ENCODE measurements at regions not wholly inside any gene's neighbourhood (a gene's known extent, or its start where the extent isn't known, plus 50 kb on each side); places are given as distances from the start of the nearest gene placed in this dataset.
"Not testable (repeated sequence)": the region's sequence is repeated elsewhere in the genome, so short reads cannot be mapped to it uniquely, and the experiment has no call there.

DNA sequence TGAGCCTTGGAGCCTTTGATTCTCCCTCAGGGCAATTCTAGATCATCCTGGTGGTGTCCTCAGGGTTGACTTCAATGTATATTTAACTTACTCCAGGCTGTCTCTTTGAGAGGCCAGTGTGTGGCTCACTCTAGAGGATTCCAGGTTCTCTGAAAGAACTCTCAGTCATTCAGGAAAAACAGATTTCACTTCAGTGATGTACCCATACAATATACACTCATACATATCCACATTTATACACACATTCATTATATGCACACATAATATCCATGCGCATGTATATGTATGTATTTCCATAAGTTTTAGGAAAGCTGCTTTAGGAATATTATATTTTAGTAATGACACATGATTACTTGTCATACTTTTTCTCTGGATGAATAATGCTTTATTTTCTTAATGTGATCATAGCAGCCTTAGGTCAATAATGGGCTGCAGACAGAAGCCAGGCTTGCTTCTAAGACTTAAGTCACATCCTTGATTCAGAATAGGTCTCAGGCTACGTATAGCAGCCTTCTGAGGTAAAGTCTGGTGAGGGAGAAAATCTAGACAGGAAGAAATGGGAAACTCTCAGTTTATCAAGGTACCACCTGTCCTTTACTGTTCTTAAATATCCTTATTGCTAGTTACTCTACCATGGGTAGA is 397.0 kb downstream of the GPAT3 start:
- H3K27ac Mint-ChIP-seq: no peak overlapping the region
- H3K4me3 Mint-ChIP-seq: no peak overlapping the region
- ATAC-seq (replicated peaks): no peak
- no peaks in the 10 kb centered on the region for H3K4me1 Mint-ChIP-seq (ENCODE audit: low read depth in 2 of 2)
- H3K9me3 Mint-ChIP-seq: peaks cover 0 to 2% of the 10 kb centered on the region in 2 donors
- DNase-seq: no peak
- H3K27me3 Mint-ChIP-seq: no peaks in the 10 kb centered on the region
- no peaks in the 10 kb centered on the region for H3K36me3 Mint-ChIP-seq (ENCODE audit: insufficient read depth)

DNA sequence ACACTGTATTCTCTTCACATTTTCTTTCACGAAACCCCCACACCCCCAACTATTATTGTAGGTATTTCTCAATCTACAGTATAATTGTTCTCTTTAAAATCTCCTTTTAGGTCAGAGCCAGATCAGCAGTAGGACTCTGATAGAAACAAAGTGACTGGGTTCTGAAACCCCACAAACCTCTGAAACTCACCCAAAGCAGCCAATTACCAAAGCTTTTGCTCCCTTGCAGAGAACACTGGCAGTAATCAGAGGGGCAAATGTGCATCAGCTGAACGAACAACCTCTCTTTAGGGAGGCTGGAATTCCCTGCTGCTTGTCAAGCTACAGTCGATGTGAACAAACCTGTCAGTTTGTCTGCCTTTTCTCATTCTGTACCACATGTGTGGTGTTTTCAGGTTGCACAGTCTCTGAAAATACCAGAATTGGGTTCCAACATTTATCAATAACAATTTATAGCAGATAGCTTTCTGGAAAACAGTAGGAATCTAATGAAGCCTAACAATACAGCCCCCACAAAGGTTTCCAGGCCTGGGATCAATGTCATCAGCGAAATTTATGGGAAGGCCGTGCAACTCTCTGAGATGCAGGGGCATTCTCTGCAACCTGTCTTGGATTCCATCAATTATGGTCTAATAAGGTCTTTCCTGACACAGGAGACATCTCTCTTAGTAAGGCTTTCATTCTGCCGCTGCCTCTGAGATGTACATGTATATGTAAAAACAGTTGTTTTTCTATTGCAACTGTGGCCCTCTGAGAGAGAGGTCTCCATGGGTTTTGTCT is 395.9 kb downstream of the GPAT3 start:
- DNase-seq: no peak
- ATAC-seq (replicated peaks): no peak
- no peaks in the 10 kb centered on the region for H3K36me3 Mint-ChIP-seq (ENCODE audit: insufficient read depth)
- H3K27me3 Mint-ChIP-seq: no peaks in the 10 kb centered on the region
- no peak overlapping the region for H3K4me3 Mint-ChIP-seq
- H3K4me1 Mint-ChIP-seq (ENCODE audit: low read depth in 2 of 2): no peaks in the 10 kb centered on the region
- H3K9me3 Mint-ChIP-seq: peaks cover 0 to 2% of the 10 kb centered on the region in 2 donors
- H3K27ac Mint-ChIP-seq: no peak overlapping the region

- Mint-ChIP-seq H3K4me1 (ENCODE audit: low read depth in 2 of 2) (no peaks in the 10 kb centered on the region), H3K36me3 (ENCODE audit: insufficient read depth) (no peaks in the 10 kb centered on the region), H3K9me3 (peaks cover 0 to 2% of the 10 kb centered on the region in 2 donors), H3K4me3 (no peak overlapping the region), H3K27me3 (no peaks in the 10 kb centered on the region), H3K27ac (no peak overlapping the region)
- ATAC-seq (replicated peaks): no peak
- no peak for DNase-seq
These were observed 393.6 kb downstream of the GPAT3 start for GRCh38 chr4:83929550-83929949.

DNA sequence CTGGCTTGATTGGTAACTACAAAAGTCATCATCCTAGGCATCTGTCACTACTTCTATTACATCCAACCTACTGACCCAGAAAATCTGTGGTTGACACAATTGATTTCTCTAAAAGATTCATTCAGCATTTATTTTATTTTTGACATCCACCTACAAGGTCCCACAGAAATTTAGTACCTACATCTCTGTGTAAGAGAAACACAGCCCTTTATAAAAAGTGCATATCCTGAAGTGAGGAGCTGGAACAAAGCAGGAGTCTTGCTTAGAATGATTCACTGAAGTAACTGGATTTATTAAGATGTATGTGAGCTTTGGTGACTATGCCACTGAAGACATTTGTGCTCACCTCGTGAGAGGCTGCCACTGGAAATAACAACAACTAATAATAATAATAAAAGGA is 391.0 kb downstream of the GPAT3 start:
- Mint-ChIP-seq H3K9me3 (no peaks in the 10 kb centered on the region), H3K4me1 (ENCODE audit: low read depth in 2 of 2) (no peaks in the 10 kb centered on the region), H3K4me3 (no peak overlapping the region), H3K36me3 (ENCODE audit: insufficient read depth) (no peaks in the 10 kb centered on the region), H3K27me3 (no peaks in the 10 kb centered on the region), H3K27ac (no peak overlapping the region)
- DNase-seq (no peak), ATAC-seq (replicated peaks) (no peak)

DNA sequence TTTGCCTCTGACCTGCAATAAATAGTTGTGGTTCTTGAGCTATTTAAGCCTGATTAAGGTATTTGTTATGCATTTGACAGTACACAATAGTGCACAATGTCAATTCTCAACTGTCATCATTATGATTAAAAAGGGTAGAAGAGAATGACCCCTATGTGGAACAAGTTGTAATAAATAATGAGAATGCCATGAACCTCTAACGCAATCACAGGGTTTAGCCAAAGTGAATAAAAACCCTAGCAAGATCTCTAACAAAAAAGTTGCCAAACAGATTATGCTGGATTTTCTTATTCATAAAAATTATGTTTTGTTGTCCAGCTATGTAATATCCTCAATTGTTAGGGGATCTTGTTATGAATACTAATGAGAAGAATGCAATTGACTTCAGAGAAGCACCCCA is 387.4 kb downstream of the GPAT3 start:
- DNase-seq: no peak
- Mint-ChIP-seq H3K9me3 (peaks cover 0 to 4% of the 10 kb centered on the region in 2 donors), H3K27ac (no peak overlapping the region), H3K4me1 (ENCODE audit: low read depth in 2 of 2) (no peaks in the 10 kb centered on the region), H3K27me3 (no peaks in the 10 kb centered on the region), H3K36me3 (ENCODE audit: insufficient read depth) (no peaks in the 10 kb centered on the region), H3K4me3 (no peak overlapping the region)
- no peak for ATAC-seq (replicated peaks)

DNA sequence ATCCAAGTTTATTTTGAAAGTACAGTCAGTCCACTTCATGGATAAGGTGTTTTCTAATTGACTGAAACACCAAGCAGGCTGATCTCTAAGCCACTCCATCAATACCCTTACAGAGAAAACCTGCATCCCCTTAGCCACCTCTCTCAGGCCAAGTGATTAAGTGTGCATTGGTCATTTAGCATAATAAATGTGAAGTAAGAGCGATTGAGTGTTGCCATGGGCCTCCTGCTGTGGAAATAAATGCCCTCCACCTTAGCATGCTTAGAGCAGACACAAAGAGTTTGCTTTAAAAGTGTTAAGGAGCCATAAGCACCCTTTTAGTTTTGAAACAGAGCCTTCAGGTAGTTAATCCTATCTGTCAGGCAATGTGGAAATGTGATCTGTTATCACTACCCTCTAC is 386.5 kb downstream of the GPAT3 start:
- H3K4me3 Mint-ChIP-seq: no peak overlapping the region
- ATAC-seq (replicated peaks) (no peak), DNase-seq (no peak)
- H3K27ac Mint-ChIP-seq: no peak overlapping the region
- H3K9me3 Mint-ChIP-seq: peaks cover 0 to 4% of the 10 kb centered on the region in 2 donors
- H3K27me3 Mint-ChIP-seq: no peaks in the 10 kb centered on the region
- no peaks in the 10 kb centered on the region for H3K4me1 Mint-ChIP-seq (ENCODE audit: low read depth in 2 of 2)
- no peaks in the 10 kb centered on the region for H3K36me3 Mint-ChIP-seq (ENCODE audit: insufficient read depth)

- Mint-ChIP-seq H3K27ac (no peak overlapping the region), H3K27me3 (no peaks in the 10 kb centered on the region), H3K4me1 (ENCODE audit: low read depth in 2 of 2) (no peaks in the 10 kb centered on the region), H3K9me3 (peaks cover 0 to 4% of the 10 kb centered on the region in 2 donors), H3K4me3 (no peak overlapping the region), H3K36me3 (ENCODE audit: insufficient read depth) (no peaks in the 10 kb centered on the region)
- DNase-seq: no peak
- ATAC-seq (replicated peaks): no peak
These were observed 385.2 kb downstream of the GPAT3 start for GRCh38 chr4:83921124-83921523.

GRCh38 chr4:83920375-83920774 is 384.5 kb downstream of the GPAT3 start:
- no peaks in the 10 kb centered on the region for H3K36me3 Mint-ChIP-seq (ENCODE audit: insufficient read depth)
- H3K9me3 Mint-ChIP-seq: peaks cover 0 to 4% of the 10 kb centered on the region in 2 donors
- no peak for ATAC-seq (replicated peaks)
- H3K4me1 Mint-ChIP-seq (ENCODE audit: low read depth in 2 of 2): no peaks in the 10 kb centered on the region
- DNase-seq: no peak
- no peak overlapping the region for H3K4me3 Mint-ChIP-seq
- H3K27me3 Mint-ChIP-seq: no peaks in the 10 kb centered on the region
- H3K27ac Mint-ChIP-seq: no peak overlapping the region

GRCh38 chr4:83917572-83917971 is 381.7 kb downstream of the GPAT3 start:
- Mint-ChIP-seq H3K9me3 (peaks cover 0 to 4% of the 10 kb centered on the region in 2 donors), H3K36me3 (ENCODE audit: insufficient read depth) (no peaks in the 10 kb centered on the region), H3K27ac (no peak overlapping the region), H3K4me3 (no peak overlapping the region), H3K27me3 (no peaks in the 10 kb centered on the region), H3K4me1 (ENCODE audit: low read depth in 2 of 2) (no peaks in the 10 kb centered on the region)
- no peak for ATAC-seq (replicated peaks)
- DNase-seq: no peak

DNA sequence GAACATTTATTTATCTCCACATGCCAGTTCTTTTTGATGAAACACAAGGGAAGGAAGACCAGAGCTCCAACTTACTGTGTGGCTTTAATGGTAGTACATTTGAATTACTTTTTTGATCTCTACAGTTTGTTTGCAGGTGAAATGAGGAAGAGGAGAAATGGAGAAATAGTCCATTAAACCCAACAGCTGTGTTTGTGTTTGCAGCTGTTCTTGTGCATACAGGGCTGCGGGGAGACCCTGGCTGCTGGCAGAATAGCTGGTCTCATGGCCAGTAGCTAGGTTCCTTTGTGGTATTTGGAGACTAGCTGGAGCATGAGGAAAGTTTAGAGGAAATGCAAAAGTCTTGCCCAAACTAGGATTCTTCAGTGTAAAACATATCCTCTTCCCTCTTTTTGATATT is 374.8 kb downstream of the GPAT3 start:
- no peak overlapping the region for H3K4me3 Mint-ChIP-seq
- H3K36me3 Mint-ChIP-seq (ENCODE audit: insufficient read depth): no peaks in the 10 kb centered on the region
- no peaks in the 10 kb centered on the region for H3K4me1 Mint-ChIP-seq (ENCODE audit: low read depth in 2 of 2)
- ATAC-seq (replicated peaks) (no peak), DNase-seq (no peak)
- peaks cover 0 to 9% of the 10 kb centered on the region in 2 donors for H3K27me3 Mint-ChIP-seq
- peaks cover 0 to 7% of the 10 kb centered on the region in 2 donors for H3K9me3 Mint-ChIP-seq
- H3K27ac Mint-ChIP-seq: no peak overlapping the region

DNA sequence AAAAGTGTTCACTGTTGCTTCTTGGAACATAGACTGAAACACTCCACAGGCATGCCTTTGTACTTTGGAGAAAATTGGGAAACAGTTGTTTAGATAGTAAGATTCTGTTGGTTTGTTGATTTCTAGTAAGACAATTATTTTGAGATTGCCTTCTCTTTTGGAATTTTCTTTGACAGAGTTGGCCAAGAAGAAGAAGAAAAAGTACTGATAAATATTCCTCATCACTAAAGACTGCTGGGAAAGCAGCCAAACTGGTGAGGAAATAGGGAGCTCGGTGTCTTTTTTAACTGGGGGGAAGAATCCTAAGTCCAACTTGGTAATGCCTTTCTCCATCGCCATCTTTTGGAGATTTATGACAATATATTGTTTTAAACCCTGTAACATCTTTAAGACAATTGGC is 370.7 kb downstream of the GPAT3 start:
- Mint-ChIP-seq H3K9me3 (peaks cover 0 to 7% of the 10 kb centered on the region in 2 donors), H3K36me3 (ENCODE audit: insufficient read depth) (no peaks in the 10 kb centered on the region), H3K27me3 (peaks cover 0 to 9% of the 10 kb centered on the region in 2 donors), H3K4me1 (ENCODE audit: low read depth in 2 of 2) (no peaks in the 10 kb centered on the region), H3K27ac (no peak overlapping the region), H3K4me3 (no peak overlapping the region)
- no peak for ATAC-seq (replicated peaks)
- DNase-seq: no peak

GRCh38 chr4:83905952-83906351 is 370.0 kb downstream of the GPAT3 start:
- Mint-ChIP-seq H3K4me1 (ENCODE audit: low read depth in 2 of 2) (no peaks in the 10 kb centered on the region), H3K9me3 (peaks cover 0 to 7% of the 10 kb centered on the region in 2 donors), H3K4me3 (no peak overlapping the region), H3K27ac (no peak overlapping the region), H3K36me3 (ENCODE audit: insufficient read depth) (no peaks in the 10 kb centered on the region), H3K27me3 (peaks cover 0 to 8% of the 10 kb centered on the region in 2 donors)
- ATAC-seq (replicated peaks): no peak
- no peak for DNase-seq

DNA sequence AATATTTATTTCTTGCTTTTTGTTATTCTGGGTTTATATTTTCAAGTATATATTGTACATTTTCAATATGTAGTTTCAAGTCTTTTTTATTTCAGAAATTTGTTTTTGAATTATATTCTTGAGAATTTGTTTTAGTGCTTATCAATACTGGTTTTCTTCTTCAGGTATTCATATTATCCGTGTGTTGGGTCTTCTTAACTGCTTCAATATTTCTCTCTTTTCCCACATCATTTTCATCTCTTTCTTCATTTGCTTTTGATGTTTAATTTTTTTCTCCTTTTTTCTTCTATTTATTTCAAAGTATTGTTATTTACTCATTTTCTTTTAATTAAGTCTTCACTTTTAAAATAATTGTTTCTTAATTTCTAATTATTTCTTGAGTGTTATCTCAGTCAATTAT is 367.8 kb downstream of the GPAT3 start:
- not testable (repeated sequence) for ATAC-seq (replicated peaks); H3K4me1 Mint-ChIP-seq (ENCODE audit: low read depth in 2 of 2); H3K4me3 Mint-ChIP-seq; H3K9me3 Mint-ChIP-seq; H3K27me3 Mint-ChIP-seq; H3K27ac Mint-ChIP-seq; DNase-seq; H3K36me3 Mint-ChIP-seq (ENCODE audit: insufficient read depth)

- H3K27me3 Mint-ChIP-seq: no peaks in the 10 kb centered on the region
- H3K36me3 Mint-ChIP-seq (ENCODE audit: insufficient read depth): no peaks in the 10 kb centered on the region
- H3K4me1 Mint-ChIP-seq (ENCODE audit: low read depth in 2 of 2): no peaks in the 10 kb centered on the region
- DNase-seq: no peak
- H3K9me3 Mint-ChIP-seq: peaks cover 4 to 7% of the 10 kb centered on the region in 2 donors
- H3K27ac Mint-ChIP-seq: no peak overlapping the region
- H3K4me3 Mint-ChIP-seq: no peak overlapping the region
- ATAC-seq (replicated peaks): no peak
These were observed 358.9 kb downstream of the GPAT3 start for GRCh38 chr4:83894831-83895230.
